ENCODE measurements at regions not wholly inside any gene's neighbourhood (a gene's known extent, or its start where the extent isn't known, plus 50 kb on each side); places are given as distances from the start of the nearest gene placed in this dataset.

DNA sequence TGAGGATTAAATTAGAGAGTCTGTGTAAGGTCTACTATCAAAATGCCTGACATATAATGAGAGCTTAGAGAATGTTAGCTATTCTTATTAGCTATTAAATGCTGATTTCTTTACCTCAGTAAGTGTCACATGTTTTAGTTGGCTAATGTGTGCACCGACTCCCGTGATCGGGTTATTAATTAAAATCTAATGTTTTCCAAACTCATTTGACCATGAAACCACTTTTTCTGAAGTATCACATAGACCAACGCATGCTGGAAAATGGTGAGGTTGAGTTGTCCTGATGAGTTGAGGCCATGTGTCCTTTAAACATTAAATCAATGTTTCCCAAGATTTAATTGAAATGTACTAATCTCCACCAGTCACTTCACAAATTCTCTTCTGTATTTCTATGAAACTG, 84.8 kb upstream of the C1QTNF7 start:
- no peak for TF ChIP-seq TEAD4 (IDR thresholded peaks at IDR 0.05)
- TF ChIP-seq, protein P1, sequence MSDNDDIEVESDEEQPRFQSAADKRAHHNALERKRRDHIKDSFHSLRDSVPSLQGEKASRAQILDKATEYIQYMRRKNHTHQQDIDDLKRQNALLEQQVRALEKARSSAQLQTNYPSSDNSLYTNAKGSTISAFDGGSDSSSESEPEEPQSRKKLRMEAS (IDR thresholded peaks at IDR 0.05) = no peak
- no peak for TF ChIP-seq YY1 (IDR thresholded peaks at IDR 0.05; ENCODE audit: low read depth)
- no peak for TF ChIP-seq EP300 (IDR thresholded peaks at IDR 0.05; ENCODE audit: borderline replicate concordance)

DNA sequence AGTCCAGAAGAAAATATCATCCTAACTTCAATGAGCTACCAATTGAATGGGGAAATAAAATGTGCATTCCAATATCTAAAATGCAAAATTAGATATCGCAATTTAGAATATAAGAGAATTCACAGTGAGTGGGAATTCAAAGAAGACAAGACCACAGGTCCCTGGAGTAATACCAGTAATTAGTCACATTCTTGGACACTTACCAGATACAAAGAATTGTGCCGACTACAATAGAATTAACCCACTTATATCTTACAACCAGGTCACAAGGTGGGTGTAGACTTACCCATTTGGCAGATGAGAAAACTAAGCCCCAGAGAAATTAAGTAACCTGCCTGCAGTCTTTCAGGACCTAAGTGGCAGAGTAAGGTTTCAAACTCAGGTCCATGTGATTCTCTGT, 84.3 kb upstream of the C1QTNF7 start:
- TF ChIP-seq CEBPB (IDR thresholded peaks at IDR 0.05) (no peak), CREB1 (IDR thresholded peaks at IDR 0.05; ENCODE audit: low read depth) (no peak), TEAD4 (IDR thresholded peaks at IDR 0.05) (no peak), NFIC (IDR thresholded peaks at IDR 0.05) (no peak), ZBTB7A (IDR thresholded peaks at IDR 0.05; ENCODE audit: low read depth) (no peak), TAF1 (IDR thresholded peaks at IDR 0.05; ENCODE audit: low read depth) (no peak), YY1 (IDR thresholded peaks at IDR 0.05; ENCODE audit: low read depth) (no peak), FOXM1 (IDR thresholded peaks at IDR 0.05; ENCODE audit: borderline replicate concordance, low read depth) (no peak), EGR1 (IDR thresholded peaks at IDR 0.05) (no peak)
- TF ChIP-seq, protein P2, sequence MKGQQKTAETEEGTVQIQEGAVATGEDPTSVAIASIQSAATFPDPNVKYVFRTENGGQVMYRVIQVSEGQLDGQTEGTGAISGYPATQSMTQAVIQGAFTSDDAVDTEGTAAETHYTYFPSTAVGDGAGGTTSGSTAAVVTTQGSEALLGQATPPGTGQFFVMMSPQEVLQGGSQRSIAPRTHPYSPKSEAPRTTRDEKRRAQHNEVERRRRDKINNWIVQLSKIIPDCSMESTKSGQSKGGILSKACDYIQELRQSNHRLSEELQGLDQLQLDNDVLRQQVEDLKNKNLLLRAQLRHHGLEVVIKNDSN (IDR thresholded peaks at IDR 0.05) = no peak
- TF ChIP-seq, protein P1 (IDR thresholded peaks at IDR 0.05) = no peak
- TF ChIP-seq, protein P3, sequence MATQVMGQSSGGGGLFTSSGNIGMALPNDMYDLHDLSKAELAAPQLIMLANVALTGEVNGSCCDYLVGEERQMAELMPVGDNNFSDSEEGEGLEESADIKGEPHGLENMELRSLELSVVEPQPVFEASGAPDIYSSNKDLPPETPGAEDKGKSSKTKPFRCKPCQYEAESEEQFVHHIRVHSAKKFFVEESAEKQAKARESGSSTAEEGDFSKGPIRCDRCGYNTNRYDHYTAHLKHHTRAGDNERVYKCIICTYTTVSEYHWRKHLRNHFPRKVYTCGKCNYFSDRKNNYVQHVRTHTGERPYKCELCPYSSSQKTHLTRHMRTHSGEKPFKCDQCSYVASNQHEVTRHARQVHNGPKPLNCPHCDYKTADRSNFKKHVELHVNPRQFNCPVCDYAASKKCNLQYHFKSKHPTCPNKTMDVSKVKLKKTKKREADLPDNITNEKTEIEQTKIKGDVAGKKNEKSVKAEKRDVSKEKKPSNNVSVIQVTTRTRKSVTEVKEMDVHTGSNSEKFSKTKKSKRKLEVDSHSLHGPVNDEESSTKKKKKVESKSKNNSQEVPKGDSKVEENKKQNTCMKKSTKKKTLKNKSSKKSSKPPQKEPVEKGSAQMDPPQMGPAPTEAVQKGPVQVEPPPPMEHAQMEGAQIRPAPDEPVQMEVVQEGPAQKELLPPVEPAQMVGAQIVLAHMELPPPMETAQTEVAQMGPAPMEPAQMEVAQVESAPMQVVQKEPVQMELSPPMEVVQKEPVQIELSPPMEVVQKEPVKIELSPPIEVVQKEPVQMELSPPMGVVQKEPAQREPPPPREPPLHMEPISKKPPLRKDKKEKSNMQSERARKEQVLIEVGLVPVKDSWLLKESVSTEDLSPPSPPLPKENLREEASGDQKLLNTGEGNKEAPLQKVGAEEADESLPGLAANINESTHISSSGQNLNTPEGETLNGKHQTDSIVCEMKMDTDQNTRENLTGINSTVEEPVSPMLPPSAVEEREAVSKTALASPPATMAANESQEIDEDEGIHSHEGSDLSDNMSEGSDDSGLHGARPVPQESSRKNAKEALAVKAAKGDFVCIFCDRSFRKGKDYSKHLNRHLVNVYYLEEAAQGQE (IDR thresholded peaks at IDR 0.05; ENCODE audit: low read depth) = no peak

DNA sequence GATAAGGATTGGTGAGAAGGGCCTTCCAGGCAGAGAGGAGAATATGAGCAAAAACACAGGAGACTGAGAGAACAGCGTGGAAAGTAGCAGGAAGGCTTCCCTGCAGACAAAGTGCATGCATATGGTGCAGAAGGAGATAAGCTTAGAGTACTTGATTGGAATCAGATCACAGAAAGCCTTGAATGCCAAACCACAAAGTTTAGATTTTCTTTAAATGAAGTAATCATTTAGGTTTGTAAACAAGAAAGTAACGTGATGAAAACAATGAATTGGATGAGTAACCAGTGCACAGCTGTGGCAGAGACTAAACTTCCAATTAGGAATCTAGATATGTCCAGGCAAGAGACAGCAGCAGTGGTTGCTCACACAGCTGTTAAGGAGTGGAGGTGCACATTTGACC, 83.8 kb upstream of the C1QTNF7 start:
- no peak for TF ChIP-seq TAF1 (IDR thresholded peaks at IDR 0.05; ENCODE audit: low read depth)
- no peak for TF ChIP-seq RAD21 (IDR thresholded peaks at IDR 0.05; ENCODE audit: low read depth)
- no peak for TF ChIP-seq FOXM1 (IDR thresholded peaks at IDR 0.05; ENCODE audit: borderline replicate concordance, low read depth)
- no peak for TF ChIP-seq CEBPB (IDR thresholded peaks at IDR 0.05)
- no peak for TF ChIP-seq CREB1 (IDR thresholded peaks at IDR 0.05; ENCODE audit: low read depth)
- TF ChIP-seq ZBTB7A (IDR thresholded peaks at IDR 0.05; ENCODE audit: low read depth) = no peak
- no peak for TF ChIP-seq YY1 (IDR thresholded peaks at IDR 0.05; ENCODE audit: low read depth)
- TF ChIP-seq EGR1 (IDR thresholded peaks at IDR 0.05) = no peak

DNA sequence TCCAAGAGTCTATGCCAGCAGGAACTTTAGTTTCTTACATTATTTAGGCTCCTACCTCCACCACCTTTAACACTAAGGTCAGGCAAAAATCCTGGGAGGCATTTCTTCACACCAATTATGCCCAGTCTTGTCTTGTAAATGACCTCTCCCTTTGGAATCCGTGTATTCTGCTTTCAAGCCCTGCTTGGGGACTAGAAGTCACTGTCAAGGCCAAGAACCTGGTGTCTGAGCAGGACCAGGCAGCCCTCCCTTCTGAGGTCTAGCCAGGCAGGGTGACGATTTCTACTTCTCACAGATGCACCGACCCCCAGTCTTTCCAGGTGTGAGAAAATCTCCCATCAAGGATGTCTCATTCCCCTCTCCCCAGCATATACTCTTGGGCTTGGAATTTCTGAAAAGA, 82.7 kb upstream of the C1QTNF7 start:
- no peak for TF ChIP-seq EP300 (IDR thresholded peaks at IDR 0.05; ENCODE audit: borderline replicate concordance)

DNA sequence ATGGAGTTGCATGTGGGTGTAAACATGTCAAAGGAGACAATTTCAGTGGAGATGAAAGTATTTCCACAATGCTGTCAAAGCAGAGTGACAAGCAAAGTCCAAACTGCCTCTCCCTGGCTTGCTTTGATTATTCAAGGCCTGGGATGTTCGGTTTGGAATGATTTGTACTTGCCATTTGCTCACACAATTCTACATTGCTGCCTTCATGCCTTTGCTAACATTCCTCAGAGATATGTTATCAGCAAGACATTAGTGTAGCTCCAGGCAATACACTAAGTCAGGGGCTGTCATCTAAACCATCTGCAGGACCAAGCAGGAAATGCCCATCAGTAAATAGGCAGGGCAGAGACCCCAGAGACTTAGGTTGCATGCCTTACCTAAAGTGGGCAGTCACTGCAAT, 79.6 kb upstream of the C1QTNF7 start:
- TF ChIP-seq TCF12 (IDR thresholded peaks at IDR 0.05; ENCODE audit: low read depth) (no peak), YY1 (IDR thresholded peaks at IDR 0.05; ENCODE audit: low read depth) (no peak)
- TF ChIP-seq, protein P2 (IDR thresholded peaks at IDR 0.05) = no peak

DNA sequence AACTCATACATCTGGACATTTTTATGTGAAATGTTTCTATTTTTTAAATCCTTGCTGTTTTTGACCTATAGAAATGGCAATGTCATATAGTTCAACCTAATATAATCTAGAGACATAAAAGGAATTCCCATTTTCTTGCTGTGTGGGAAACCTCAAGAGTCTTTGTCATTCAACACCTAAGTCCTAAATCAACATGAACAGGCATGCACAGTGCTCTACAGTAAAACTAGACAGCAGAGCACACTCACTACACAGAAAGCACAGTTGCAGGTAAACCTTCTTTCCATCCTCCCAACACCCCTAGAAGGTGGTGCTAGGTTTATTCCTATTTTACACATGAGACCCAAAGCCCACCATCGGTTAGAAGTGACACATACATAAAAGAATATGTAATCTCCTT, 79.1 kb upstream of the C1QTNF7 start:
- TF ChIP-seq ZBTB7A (IDR thresholded peaks at IDR 0.05; ENCODE audit: low read depth) = no peak

DNA sequence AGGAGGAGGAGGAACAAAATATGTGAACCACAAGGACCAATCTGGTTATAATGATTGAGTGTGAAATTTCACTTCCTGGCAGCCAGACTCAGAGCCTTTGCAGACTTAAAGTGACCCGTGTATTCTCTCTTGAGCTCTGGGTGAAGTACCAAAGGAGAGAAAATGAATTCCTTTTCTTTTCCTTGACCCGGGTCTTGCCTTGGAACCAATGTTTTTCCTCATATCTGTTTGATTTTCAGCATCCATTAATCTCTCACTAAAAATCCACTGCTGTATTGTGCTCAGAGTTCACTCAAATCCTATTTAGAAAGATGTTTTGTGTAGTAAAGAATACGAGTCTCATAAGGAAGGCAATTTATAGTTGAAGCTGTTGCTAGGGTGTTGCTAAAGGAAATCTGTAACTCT, 78.3 kb upstream of the C1QTNF7 start:
- TF ChIP-seq ZBTB7A (IDR thresholded peaks at IDR 0.05; ENCODE audit: low read depth) (no peak), TAF1 (IDR thresholded peaks at IDR 0.05; ENCODE audit: low read depth) (no peak), FOXM1 (IDR thresholded peaks at IDR 0.05; ENCODE audit: borderline replicate concordance, low read depth) (no peak), EP300 (IDR thresholded peaks at IDR 0.05; ENCODE audit: borderline replicate concordance) (no peak), CREB1 (IDR thresholded peaks at IDR 0.05; ENCODE audit: low read depth) (no peak), TEAD4 (IDR thresholded peaks at IDR 0.05) (no peak), RAD21 (IDR thresholded peaks at IDR 0.05; ENCODE audit: low read depth) (no peak), TCF12 (IDR thresholded peaks at IDR 0.05; ENCODE audit: low read depth) (no peak), NFIC (IDR thresholded peaks at IDR 0.05) (no peak), CEBPB (IDR thresholded peaks at IDR 0.05) (no peak), EGR1 (IDR thresholded peaks at IDR 0.05) (no peak), YY1 (IDR thresholded peaks at IDR 0.05; ENCODE audit: low read depth) (no peak)
- TF ChIP-seq, protein P3 (IDR thresholded peaks at IDR 0.05; ENCODE audit: low read depth) = no peak
- TF ChIP-seq, protein P2 (IDR thresholded peaks at IDR 0.05) = no peak
- TF ChIP-seq, protein P1 (IDR thresholded peaks at IDR 0.05) = no peak

All from Ishikawa (cell line).